ENCODE measurements at regions not wholly inside any gene's neighbourhood (a gene's known extent, or its start where the extent isn't known, plus 50 kb on each side); places are given as distances from the start of the nearest gene placed in this dataset.

GRCh38 chr5:147080391-147080790, 154.4 kb upstream of the STK32A start:
- TF ChIP-seq CTCF (IDR thresholded peaks at IDR 0.05) (no peak), EZH2 (IDR thresholded peaks at IDR 0.05) (no peak)
